Caco-2 (cell line): ENCODE measurements at regions not wholly inside any gene's neighbourhood (a gene's known extent, or its start where the extent isn't known, plus 50 kb on each side); places are given as distances from the start of the nearest gene placed in this dataset.

ENCODE experiments used
- BruUV-seq: library from RNA; stranded (reverse); fragments of 400-500 nt; replicated peaks from 2 replicates; lab custom pipeline; 2021; lab: Mats Ljungman, UMichigan
- CTCF ChIA-PET: fragments of 300-600 bp; sonication (Branson Sonifier 250); formaldehyde crosslinking; loops from one replicate; lab custom pipeline; 2022; ENCODE audit warnings: antibody characterized with exemption; lab: Charles Lee
- POLR2A ChIA-PET: fragments of 300-600 bp; sonication (Branson Sonifier 250); formaldehyde crosslinking; loops from one replicate; lab custom pipeline; 2022; ENCODE audit warnings: antibody characterized with exemption; lab: Charles Lee
- DNase-seq, 2 experiments: peaks; one replicate each; pipeline versions ENCODE4 v3.0.0 to v3.0.0-alpha.2; 2020 to 2022
- H3K27me3 ChIP-seq: replicated peaks from 2 replicates; pipeline ENCODE4 v1.6.0; 2011; ENCODE audit warnings: low read length; ENCODE audit not compliant: control insufficient read depth, insufficient read depth
- H3K36me3 ChIP-seq: 2 replicates; pipeline ENCODE4 v1.5.1; 2011; ENCODE audit warnings: low read length; ENCODE audit not compliant: control insufficient read depth, insufficient read depth
- H3K4me1 ChIP-seq: fragments of 250-450 bp; sonication (Bioruptor Pico); 2 replicates; pipeline ENCODE4 v1.5.1; 2020; ENCODE audit warnings: mild to moderate bottlenecking
- H3K4me3 ChIP-seq: 2 replicates; pipeline ENCODE4 v1.5.1; 2011; ENCODE audit warnings: low read depth, mild to moderate bottlenecking, control low read depth, low read length
- H3K9me3 ChIP-seq: fragments of 250-450 bp; sonication (Bioruptor Pico); 2 replicates; pipeline ENCODE4 v1.5.1; 2020; ENCODE audit warnings: mild to moderate bottlenecking, moderate library complexity
- H3K27ac Mint-ChIP-seq: one replicate; pipeline ENCODE4 v1.8.0; 2022; ENCODE audit warnings: mixed read lengths; ENCODE audit not compliant: unreplicated experiment
- H3K27me3 Mint-ChIP-seq: one replicate; pipeline ENCODE4 v1.8.0; 2022; ENCODE audit warnings: mixed read lengths; ENCODE audit not compliant: insufficient read depth, unreplicated experiment
- H3K36me3 Mint-ChIP-seq: one replicate; pipeline ENCODE4 v1.8.0; 2022; ENCODE audit warnings: mild to moderate bottlenecking, mixed read lengths; ENCODE audit not compliant: insufficient read depth, unreplicated experiment
- H3K4me1 Mint-ChIP-seq: one replicate; pipeline ENCODE4 v1.8.0; 2022; ENCODE audit warnings: low read depth, mixed read lengths; ENCODE audit not compliant: unreplicated experiment
- H3K4me3 Mint-ChIP-seq: one replicate; pipeline ENCODE4 v1.8.0; 2022; ENCODE audit warnings: mild to moderate bottlenecking, moderate library complexity, mixed read lengths; ENCODE audit not compliant: unreplicated experiment
- H3K9me3 Mint-ChIP-seq: one replicate; pipeline ENCODE4 v1.8.0; 2022; ENCODE audit warnings: mixed read lengths; ENCODE audit not compliant: unreplicated experiment
- CTCF ChIP-seq, 2 experiments: fragments of 200-600 bp in 1 of 2; IDR thresholded peaks; 1 replicate in 1 of 2; 2 replicates in 1 of 2; pipeline versions ENCODE4 v1.5.1 to v1.8.0; 2011 to 2022; ENCODE audit warnings: antibody characterized with exemption in 1 of 2, control low read depth in 1 of 2, inconsistent platforms in 1 of 2, low read depth in 1 of 2, low read length in 1 of 2, mild to moderate bottlenecking in 1 of 2, moderate library complexity in 1 of 2; ENCODE audit not compliant: insufficient read depth in 1 of 2, severe bottlenecking in 1 of 2, unreplicated experiment in 1 of 2
- intact Hi-C: fragments of 100-400 bp; cut with micrococcal nuclease; formaldehyde crosslinking; loops from one replicate; pipeline ENCODE4 v1.10.0; 2022; ENCODE audit not compliant: unreplicated experiment

- H3K27ac Mint-ChIP-seq: no peak overlapping the region
- H3K4me1 Mint-ChIP-seq: no peaks in the 10 kb centered on the region
- ChIA-PET POLR2A (no interaction called here), CTCF (no interaction called here)
- Histone ChIP-seq H3K9me3 (no peaks in the 10 kb centered on the region; the same call in none of the 2 replicates), H3K36me3 (no peaks in the 10 kb centered on the region), H3K4me3 (no peak overlapping the region), H3K27me3 (no peaks in the 10 kb centered on the region), H3K4me1 (no peaks in the 10 kb centered on the region)
- TF ChIP-seq CTCF (IDR thresholded peaks at IDR 0.05; ENCODE audit: insufficient read depth in 1 of 2, low read depth in 1 of 2, low read length in 1 of 2, severe bottlenecking in 1 of 2, unreplicated experiment in 1 of 2): no peak
- no peaks in the 10 kb centered on the region for H3K36me3 Mint-ChIP-seq
- H3K4me3 Mint-ChIP-seq: no peak overlapping the region
- no TSS peak for BruUV-seq
- DNase-seq: no peak
- H3K27me3 Mint-ChIP-seq: peaks cover 5% of the 10 kb centered on the region
- no peaks in the 10 kb centered on the region for H3K9me3 Mint-ChIP-seq
- intact Hi-C loops: no loop called here
These were observed 313.6 kb upstream of the OBI1 start for GRCh38 chr13:78972561-78972960.

GRCh38 chr13:78971355-78972025 lies 312.5 kb upstream of the OBI1 start:
- Histone ChIP-seq H3K9me3 (no peaks in the 10 kb centered on the region; the same call in none of the 2 replicates), H3K36me3 (no peaks in the 10 kb centered on the region), H3K4me3 (no peak overlapping the region), H3K27me3 (no peaks in the 10 kb centered on the region), H3K4me1 (no peaks in the 10 kb centered on the region)
- intact Hi-C loops: no loop called here
- no TSS peak for BruUV-seq
- H3K9me3 Mint-ChIP-seq: no peaks in the 10 kb centered on the region
- ChIA-PET POLR2A (no interaction called here), CTCF (no interaction called here)
- H3K27ac Mint-ChIP-seq: no peak overlapping the region
- no peak for TF ChIP-seq CTCF (IDR thresholded peaks at IDR 0.05; ENCODE audit: insufficient read depth in 1 of 2, low read depth in 1 of 2, low read length in 1 of 2, severe bottlenecking in 1 of 2, unreplicated experiment in 1 of 2)
- H3K4me1 Mint-ChIP-seq: no peaks in the 10 kb centered on the region
- no peaks in the 10 kb centered on the region for H3K36me3 Mint-ChIP-seq
- no peak overlapping the region for H3K4me3 Mint-ChIP-seq
- peaks cover 5% of the 10 kb centered on the region for H3K27me3 Mint-ChIP-seq
- no peak for DNase-seq

- ChIA-PET POLR2A (no interaction called here), CTCF (no interaction called here)
- H3K4me3 ChIP-seq: no peak overlapping the region
These were observed 301.9 kb upstream of the OBI1 start for GRCh38 chr13:78960881-78961280.

More at GRCh38 chr13:78960881-78961280, 301.9 kb upstream of the OBI1 start:
- Mint-ChIP-seq H3K36me3 (no peaks in the 10 kb centered on the region), H3K4me1 (no peaks in the 10 kb centered on the region), H3K27me3 (no peaks in the 10 kb centered on the region), H3K4me3 (no peak overlapping the region), H3K27ac (no peak overlapping the region), H3K9me3 (no peaks in the 10 kb centered on the region)
- TF ChIP-seq CTCF (IDR thresholded peaks at IDR 0.05; ENCODE audit: insufficient read depth in 1 of 2, low read depth in 1 of 2, low read length in 1 of 2, severe bottlenecking in 1 of 2, unreplicated experiment in 1 of 2): no peak
- Histone ChIP-seq H3K27me3 (no peaks in the 10 kb centered on the region), H3K36me3 (no peaks in the 10 kb centered on the region), H3K4me1 (no peaks in the 10 kb centered on the region), H3K9me3 (no peaks in the 10 kb centered on the region)
- intact Hi-C loops: no loop called here
- no peak for DNase-seq
- no TSS peak for BruUV-seq
